GM23248 (cell line): ENCODE measurements at regions not wholly inside any gene's neighbourhood (a gene's known extent, or its start where the extent isn't known, plus 50 kb on each side); places are given as distances from the start of the nearest gene placed in this dataset.

ENCODE experiments used
- DNase-seq: peaks from one replicate; pipeline ENCODE4 v3.0.0-alpha.2; 2015
- H2AFZ ChIP-seq: fragments of 200-600 bp; sonication (generic); 2 replicates; pipeline ENCODE4 v1.6.1; 2016; ENCODE audit warnings: antibody characterized with exemption
- H3F3A ChIP-seq: fragments of 200-600 bp; sonication (generic); 2 replicates; pipeline ENCODE4 v1.6.1; 2016; ENCODE audit warnings: mild to moderate bottlenecking, antibody characterized with exemption, mixed run types; ENCODE audit not compliant: insufficient read depth
- H3K27ac ChIP-seq: fragments of 200-600 bp; sonication (generic); 2 replicates; pipeline ENCODE4 v1.5.1; 2016; ENCODE audit warnings: mild to moderate bottlenecking
- H3K27me3 ChIP-seq: fragments of 200-600 bp; sonication (generic); replicated peaks from 2 replicates; pipeline ENCODE4 v1.6.1; 2016; ENCODE audit warnings: mild to moderate bottlenecking; ENCODE audit not compliant: insufficient read depth
- H3K36me3 ChIP-seq: fragments of 200-600 bp; sonication (generic); 2 replicates; pipeline ENCODE4 v1.6.1; 2016; ENCODE audit warnings: low read depth, mild to moderate bottlenecking
- H3K4me1 ChIP-seq: fragments of 200-600 bp; sonication (generic); 2 replicates; pipeline ENCODE4 v1.6.1; 2016; ENCODE audit warnings: mild to moderate bottlenecking; ENCODE audit not compliant: insufficient read depth
- H3K4me2 ChIP-seq: fragments of 200-600 bp; sonication (generic); one replicate; pipeline ENCODE4 v1.6.1; 2016; ENCODE audit warnings: mild to moderate bottlenecking; ENCODE audit not compliant: unreplicated experiment
- H3K4me3 ChIP-seq: fragments of 200-600 bp; sonication (generic); 2 replicates; pipeline ENCODE4 v1.5.1; 2016; ENCODE audit warnings: mild to moderate bottlenecking
- H3K79me2 ChIP-seq: fragments of 200-600 bp; sonication (generic); 2 replicates; pipeline ENCODE4 v1.6.1; 2016; ENCODE audit warnings: mild to moderate bottlenecking; ENCODE audit not compliant: insufficient read depth
- H3K9ac ChIP-seq: fragments of 200-600 bp; sonication (generic); 2 replicates; pipeline ENCODE4 v1.6.1; 2016; ENCODE audit warnings: mild to moderate bottlenecking
- H3K9me2 ChIP-seq: fragments of 200-600 bp; sonication (generic); 2 replicates; pipeline ENCODE4 v1.6.1; 2016; ENCODE audit warnings: mixed run types, mild to moderate bottlenecking, moderate library complexity; ENCODE audit not compliant: insufficient read depth
- H3K9me3 ChIP-seq: fragments of 200-600 bp; sonication (generic); one replicate; pipeline ENCODE4 v1.6.1; 2017; ENCODE audit warnings: low read depth
- H4K20me1 ChIP-seq: fragments of 200-600 bp; sonication (generic); 2 replicates; pipeline ENCODE4 v1.6.0; 2016; ENCODE audit not compliant: insufficient read depth
- EZH2 ChIP-seq: fragments of 200-600 bp; sonication (generic); IDR thresholded peaks from 2 replicates; pipeline ENCODE4 v1.6.1; 2018; ENCODE audit warnings: antibody characterized with exemption, mild to moderate bottlenecking; ENCODE audit not compliant: insufficient read depth, poor library complexity, severe bottlenecking
- EZH2phosphoT487 ChIP-seq: fragments of 200-600 bp; sonication (generic); IDR thresholded peaks from 2 replicates; pipeline ENCODE4 v1.6.1; 2018; ENCODE audit warnings: antibody characterized with exemption, moderate library complexity, mild to moderate bottlenecking, low read depth; ENCODE audit not compliant: insufficient read depth
- WGBS, 2 experiments: methylation state at CpG; one replicate each; pipeline ENCODE4 v1.1.6; 2015 to 2017; ENCODE audit warnings: low lambda C conversion rate in 2 of 2, low coverage in 1 of 2; ENCODE audit errors: missing lambda C conversion rate in 2 of 2; 5-methylcytosine and 5-hydroxymethylcytosine counted together
- in situ Hi-C: fragments of 300-500 bp; cut with MboI; formaldehyde crosslinking; loops from 2 replicates; pipeline ENCODE4 v1.15.0; 2020

GRCh38 chr1:82686774-82687173, 886.0 kb downstream of the ADGRL2 start:
- Histone ChIP-seq H3K27ac (no peak overlapping the region), H3K79me2 (no peaks in the 10 kb centered on the region), H2AFZ (no peak overlapping the region), H3F3A (no peaks in the 10 kb centered on the region), H3K4me2 (no peak overlapping the region), H3K36me3 (no peaks in the 10 kb centered on the region), H4K20me1 (no peaks in the 10 kb centered on the region), H3K9ac (no peak overlapping the region), H3K27me3 (no peaks in the 10 kb centered on the region), H3K4me3 (no peak overlapping the region), H3K9me2 (no peaks in the 10 kb centered on the region), H3K4me1 (no peaks in the 10 kb centered on the region), H3K9me3 (no peaks in the 10 kb centered on the region)
- no peak for DNase-seq
- in situ Hi-C loops: no loop called here
- no peak for TF ChIP-seq EZH2
- TF ChIP-seq EZH2phosphoT487: no peak

GRCh38 chr1:82646888-82647287, 846.2 kb downstream of the ADGRL2 start:
- no peak for DNase-seq
- Histone ChIP-seq H3F3A (no peaks in the 10 kb centered on the region), H3K9me3 (no peaks in the 10 kb centered on the region), H3K27ac (no peak overlapping the region), H3K9ac (no peak overlapping the region), H4K20me1 (no peaks in the 10 kb centered on the region), H3K27me3 (no peaks in the 10 kb centered on the region), H3K9me2 (no peaks in the 10 kb centered on the region), H2AFZ (no peak overlapping the region), H3K4me1 (no peaks in the 10 kb centered on the region), H3K4me3 (no peak overlapping the region), H3K4me2 (no peak overlapping the region), H3K36me3 (no peaks in the 10 kb centered on the region), H3K79me2 (no peaks in the 10 kb centered on the region)
- WGBS, 2 experiments: 33 to 50% methylated on average over 1 of the region's 1 CpG
- in situ Hi-C loops: no loop called here
- TF ChIP-seq EZH2: no peak
- no peak for TF ChIP-seq EZH2phosphoT487

GRCh38 chr1:82646336-82646735, 845.6 kb downstream of the ADGRL2 start:
- no peak overlapping the region for H2AFZ ChIP-seq

GRCh38 chr1:82644186-82644915, 843.6 kb downstream of the ADGRL2 start:
- Histone ChIP-seq H3K27ac (no peak overlapping the region), H2AFZ (no peak overlapping the region), H3K9ac (no peak overlapping the region), H3F3A (no peaks in the 10 kb centered on the region), H3K9me2 (no peaks in the 10 kb centered on the region), H4K20me1 (no peaks in the 10 kb centered on the region), H3K4me2 (no peak overlapping the region), H3K36me3 (no peaks in the 10 kb centered on the region), H3K4me3 (no peak overlapping the region), H3K27me3 (no peaks in the 10 kb centered on the region), H3K9me3 (no peaks in the 10 kb centered on the region), H3K79me2 (no peaks in the 10 kb centered on the region), H3K4me1 (no peaks in the 10 kb centered on the region)
- in situ Hi-C loops: no loop called here
- no peak for TF ChIP-seq EZH2
- TF ChIP-seq EZH2phosphoT487: no peak
- 51 to 54% methylated on average over 5 of the region's 5 CpGs for WGBS, 2 experiments
- DNase-seq: no peak

More at GRCh38 chr1:82646336-82646735, 845.6 kb downstream of the ADGRL2 start:
- H3K9ac ChIP-seq: no peak overlapping the region
- H4K20me1 ChIP-seq: no peaks in the 10 kb centered on the region
- H3K4me2 ChIP-seq: no peak overlapping the region
- in situ Hi-C loops: no loop called here
- no peak overlapping the region for H3K4me3 ChIP-seq
- H3K27ac ChIP-seq: no peak overlapping the region
- no peaks in the 10 kb centered on the region for H3K79me2 ChIP-seq
- DNase-seq: no peak
- H3K4me1 ChIP-seq: no peaks in the 10 kb centered on the region
- H3K9me2 ChIP-seq: no peaks in the 10 kb centered on the region
- no peak for TF ChIP-seq EZH2
- TF ChIP-seq EZH2phosphoT487: no peak
- H3K36me3 ChIP-seq: no peaks in the 10 kb centered on the region
- H3K27me3 ChIP-seq: no peaks in the 10 kb centered on the region
- no peaks in the 10 kb centered on the region for H3K9me3 ChIP-seq
- no peaks in the 10 kb centered on the region for H3F3A ChIP-seq

GRCh38 chr1:82640352-82640751, 839.6 kb downstream of the ADGRL2 start:
- no peak overlapping the region for H3K4me3 ChIP-seq
- in situ Hi-C loops: no loop called here
- no peaks in the 10 kb centered on the region for H3F3A ChIP-seq
- H3K36me3 ChIP-seq: no peaks in the 10 kb centered on the region
- no peak for DNase-seq
- H3K9me2 ChIP-seq: no peaks in the 10 kb centered on the region
- WGBS, 2 experiments: 21 to 37% methylated on average over 1 of the region's 1 CpG
- no peak overlapping the region for H3K27ac ChIP-seq
- no peak overlapping the region for H3K9ac ChIP-seq
- no peak overlapping the region for H2AFZ ChIP-seq
- TF ChIP-seq EZH2 (no peak), EZH2phosphoT487 (no peak)
- no peak overlapping the region for H3K4me2 ChIP-seq
- no peaks in the 10 kb centered on the region for H3K4me1 ChIP-seq
- no peaks in the 10 kb centered on the region for H3K27me3 ChIP-seq
- H3K79me2 ChIP-seq: no peaks in the 10 kb centered on the region
- no peaks in the 10 kb centered on the region for H3K9me3 ChIP-seq
- no peaks in the 10 kb centered on the region for H4K20me1 ChIP-seq
